ENCODE measurements at regions not wholly inside any gene's neighbourhood (a gene's known extent, or its start where the extent isn't known, plus 50 kb on each side); places are given as distances from the start of the nearest gene placed in this dataset.

DNA sequence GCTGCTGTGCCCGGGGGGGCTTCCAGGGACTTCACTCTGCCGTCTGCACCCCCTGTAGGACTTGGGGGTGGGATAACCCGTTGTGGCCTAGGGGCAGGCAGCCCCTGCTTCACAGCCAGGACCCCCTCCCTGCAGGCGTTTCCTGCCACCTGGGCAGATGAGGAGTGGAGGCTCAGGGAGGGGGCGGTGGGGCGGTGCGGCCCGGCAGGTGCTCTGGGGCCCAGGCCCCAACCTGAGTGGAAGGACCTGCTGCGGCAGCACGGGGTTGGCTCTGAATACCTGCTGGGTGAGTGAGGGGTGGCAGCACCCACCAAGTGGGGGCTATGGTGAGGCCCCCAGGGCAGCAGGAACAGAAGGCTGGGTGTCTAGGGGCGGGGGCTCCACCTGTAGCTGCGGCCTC, 78.6 kb upstream of the TTC34 start:
- TF ChIP-seq, protein P1, sequence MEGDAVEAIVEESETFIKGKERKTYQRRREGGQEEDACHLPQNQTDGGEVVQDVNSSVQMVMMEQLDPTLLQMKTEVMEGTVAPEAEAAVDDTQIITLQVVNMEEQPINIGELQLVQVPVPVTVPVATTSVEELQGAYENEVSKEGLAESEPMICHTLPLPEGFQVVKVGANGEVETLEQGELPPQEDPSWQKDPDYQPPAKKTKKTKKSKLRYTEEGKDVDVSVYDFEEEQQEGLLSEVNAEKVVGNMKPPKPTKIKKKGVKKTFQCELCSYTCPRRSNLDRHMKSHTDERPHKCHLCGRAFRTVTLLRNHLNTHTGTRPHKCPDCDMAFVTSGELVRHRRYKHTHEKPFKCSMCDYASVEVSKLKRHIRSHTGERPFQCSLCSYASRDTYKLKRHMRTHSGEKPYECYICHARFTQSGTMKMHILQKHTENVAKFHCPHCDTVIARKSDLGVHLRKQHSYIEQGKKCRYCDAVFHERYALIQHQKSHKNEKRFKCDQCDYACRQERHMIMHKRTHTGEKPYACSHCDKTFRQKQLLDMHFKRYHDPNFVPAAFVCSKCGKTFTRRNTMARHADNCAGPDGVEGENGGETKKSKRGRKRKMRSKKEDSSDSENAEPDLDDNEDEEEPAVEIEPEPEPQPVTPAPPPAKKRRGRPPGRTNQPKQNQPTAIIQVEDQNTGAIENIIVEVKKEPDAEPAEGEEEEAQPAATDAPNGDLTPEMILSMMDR (IDR thresholded peaks at IDR 0.05) = no peak
- intact Hi-C loops (cut with DNase I) = no loop called here
- no peak overlapping the region for H3K4me3 ChIP-seq
- H3K9me3 ChIP-seq = no peaks in the 10 kb centered on the region
- peaks cover 0 to 8% (median 0%) of the 10 kb centered on the region in 9 donors for H3K4me1 ChIP-seq
- no peak overlapping the region for H3K27ac ChIP-seq
- 80% methylated on average over 12 of the region's 12 CpGs for WGBS, 2 donors
- no peaks in the 10 kb centered on the region for H3K36me3 ChIP-seq
- ATAC-seq (no peak), DNase-seq (no peak)
- peaks cover 0 to 46% (median 10%) of the 10 kb centered on the region in 7 donors for H3K27me3 ChIP-seq

DNA sequence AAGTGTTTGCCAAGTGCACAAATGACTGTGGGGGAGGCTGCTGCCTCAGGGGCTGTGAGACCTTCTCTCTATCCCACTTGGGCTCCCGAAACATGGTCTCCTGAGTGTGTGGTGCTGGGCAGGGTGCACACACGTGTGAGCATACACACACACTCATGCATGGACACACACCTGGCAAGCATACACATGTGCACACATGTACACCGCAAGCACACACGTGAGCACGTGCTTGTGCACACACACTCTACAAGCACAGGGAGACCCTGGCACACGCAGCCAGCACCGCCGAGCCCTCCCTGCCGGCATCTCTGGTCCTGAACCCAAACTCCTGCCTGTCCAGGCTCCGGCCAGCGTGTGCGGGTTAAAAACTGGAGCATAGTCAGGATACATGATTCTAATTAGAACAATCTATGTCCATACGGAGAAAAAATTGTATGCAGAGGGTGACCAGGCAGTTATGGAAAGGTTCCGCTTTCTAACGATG, 79.4 kb upstream of the TTC34 start:
- Histone ChIP-seq H3K4me3 (no peak overlapping the region), H3K36me3 (no peaks in the 10 kb centered on the region), H3K9me3 (no peaks in the 10 kb centered on the region), H3K27ac (no peak overlapping the region), H3K27me3 (peaks cover 0 to 42% (median 7%) of the 10 kb centered on the region in 7 donors), H3K4me1 (peaks cover 0 to 3% (median 0%) of the 10 kb centered on the region in 9 donors)
- TF ChIP-seq, protein P1 (IDR thresholded peaks at IDR 0.05) = no peak
- intact Hi-C loops (cut with DNase I) = no loop called here
- DNase-seq (no peak), ATAC-seq (no peak)
- 85 to 88% methylated on average over 15 of the region's 15 CpGs for WGBS, 2 donors

DNA sequence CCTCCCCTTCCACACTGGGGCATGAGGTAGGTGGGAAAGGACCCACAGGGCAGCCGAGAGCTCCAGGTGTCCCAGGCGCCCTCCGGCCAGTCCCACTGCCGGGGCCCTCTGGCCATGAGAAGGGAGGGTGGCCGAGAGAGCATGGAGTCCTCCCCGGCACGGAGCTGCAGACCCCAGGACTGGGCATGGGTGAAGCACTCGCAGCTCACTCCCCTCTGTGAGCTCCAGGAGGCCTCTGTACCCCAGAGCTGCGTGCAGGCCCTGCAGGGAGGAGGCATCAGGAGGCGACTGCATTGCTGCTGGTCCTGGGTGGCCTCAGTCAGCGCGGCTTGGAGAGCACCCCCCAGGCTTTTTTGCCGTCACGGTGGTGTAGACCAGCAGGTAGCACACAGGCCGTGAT, 80.1 kb upstream of the TTC34 start:
- Histone ChIP-seq H3K27me3 (peaks cover 0 to 37% (median 6%) of the 10 kb centered on the region in 7 donors), H3K27ac (no peak overlapping the region), H3K4me1 (no peaks in the 10 kb centered on the region), H3K9me3 (no peaks in the 10 kb centered on the region), H3K36me3 (no peaks in the 10 kb centered on the region), H3K4me3 (no peak overlapping the region)
- ATAC-seq = no peak
- TF ChIP-seq, protein P1 (IDR thresholded peaks at IDR 0.05) = no peak
- no peak for DNase-seq
- 80 to 81% methylated on average over 15 of the region's 15 CpGs for WGBS, 2 donors
- intact Hi-C loops (cut with DNase I) = no loop called here

DNA sequence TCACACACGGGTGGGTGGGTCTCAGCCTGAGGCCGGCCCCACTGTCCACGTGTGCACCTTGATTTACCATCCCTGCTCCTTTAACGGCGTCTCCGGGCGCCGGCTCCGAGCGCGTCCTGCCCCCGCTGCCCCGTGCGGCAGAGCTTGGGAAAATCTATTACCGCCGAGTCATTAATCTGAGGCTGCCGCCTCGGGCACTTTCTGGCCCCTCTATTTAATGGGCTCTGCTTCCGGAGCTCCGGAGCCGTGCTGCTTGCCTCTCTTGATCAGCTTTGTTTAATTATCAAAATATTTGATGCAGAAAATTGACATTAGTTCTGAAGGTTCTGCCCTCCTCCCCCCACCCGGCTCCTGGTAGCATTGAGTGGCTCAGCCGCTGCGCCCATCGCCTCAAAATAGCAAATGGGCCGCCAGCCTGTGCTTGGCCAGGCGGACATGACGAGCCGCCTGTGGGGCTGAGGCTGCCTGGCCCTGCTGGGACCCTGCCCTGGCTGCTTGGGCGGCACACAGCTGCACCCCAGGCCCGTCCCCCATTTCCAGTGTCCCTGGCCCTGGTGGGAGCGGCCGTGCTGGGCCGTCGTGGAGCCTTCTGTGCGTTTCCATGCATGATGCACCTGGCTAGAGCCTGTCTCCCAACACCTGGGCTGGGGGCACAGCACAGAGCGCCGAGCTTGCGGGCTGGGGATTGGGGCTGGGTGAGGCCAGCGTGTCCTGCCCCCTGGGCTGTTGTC, 81.6 kb upstream of the TTC34 start:
- Histone ChIP-seq H3K27ac (no peak overlapping the region), H3K9me3 (no peaks in the 10 kb centered on the region), H3K4me3 (no peak overlapping the region), H3K27me3 (peaks cover 0 to 42% (median 12%) of the 10 kb centered on the region in 7 donors), H3K36me3 (no peaks in the 10 kb centered on the region), H3K4me1 (no peaks in the 10 kb centered on the region)
- TF ChIP-seq, protein P1 (IDR thresholded peaks at IDR 0.05) = no peak
- intact Hi-C loops (cut with DNase I) = no loop called here
- 62 to 71% methylated on average over 40 of the region's 40 CpGs for WGBS, 2 donors
- ATAC-seq (no peak), DNase-seq (no peak)
